HG03354 (cell line): ENCODE measurements at regions not wholly inside any gene's neighbourhood (a gene's known extent, or its start where the extent isn't known, plus 50 kb on each side); places are given as distances from the start of the nearest gene placed in this dataset.

ENCODE experiments used
- ATAC-seq: cut with Tn5 transposase; IDR thresholded peaks from one replicate; pipeline ENCODE4 v1.9.1; 2021; ENCODE audit warnings: mild to moderate bottlenecking; ENCODE audit not compliant: unreplicated experiment, poor library complexity, severe bottlenecking

- no peak for ATAC-seq
Observed at GRCh38 chrX:104315555-104315954, 60.8 kb upstream of the ESX1 start.

GRCh38 chrX:104310657-104311254 lies 56.0 kb upstream of the ESX1 start:
- no peak for ATAC-seq

- no peak for ATAC-seq
Observed at GRCh38 chrX:104310090-104310489, 55.4 kb upstream of the ESX1 start.

- ATAC-seq: no peak
Observed at GRCh38 chrX:104309169-104309568, 54.4 kb upstream of the ESX1 start.

GRCh38 chrX:104307341-104307740 lies 52.6 kb upstream of the ESX1 start:
- ATAC-seq: no peak

- ATAC-seq: no peak
Observed at GRCh38 chrX:104306180-104306579, 51.4 kb upstream of the ESX1 start.
